DND-41 (cell line): ENCODE measurements at regions not wholly inside any gene's neighbourhood (a gene's known extent, or its start where the extent isn't known, plus 50 kb on each side); places are given as distances from the start of the nearest gene placed in this dataset.

ENCODE experiments used
- ATAC-seq: fragments of 200-7000 bp; cut with Tn5 transposase; 3 replicates; pipeline ENCODE4 v1.9.1; 2021; ENCODE audit warnings: low read depth; ENCODE audit not compliant: insufficient read depth
- DNase-seq: peaks from one replicate; pipeline ENCODE4 v3.0.0-alpha.2; 2020
- H2AFZ ChIP-seq: 2 replicates; pipeline ENCODE4 v1.6.0; 2012; ENCODE audit warnings: low read depth, low read length
- H3K27ac ChIP-seq: 2 replicates; pipeline ENCODE4 v1.5.1; 2012; ENCODE audit warnings: low read length, inconsistent platforms
- H3K27me3 ChIP-seq: fragments of 200-600 bp; sonication (generic); 2 replicates; pipeline ENCODE4 v1.6.0; 2012; ENCODE audit warnings: low read length, mild to moderate bottlenecking, inconsistent platforms; ENCODE audit not compliant: insufficient read depth, poor library complexity
- H3K36me3 ChIP-seq: 2 replicates; pipeline ENCODE4 v1.5.1; 2012; ENCODE audit warnings: low read length, inconsistent platforms; ENCODE audit not compliant: insufficient read depth
- H3K4me1 ChIP-seq: 2 replicates; pipeline ENCODE4 v1.5.1; 2012; ENCODE audit warnings: mild to moderate bottlenecking, low read length; ENCODE audit not compliant: insufficient read depth
- H3K4me2 ChIP-seq: 2 replicates; pipeline ENCODE4 v1.6.0; 2012; ENCODE audit warnings: mild to moderate bottlenecking, moderate library complexity, low read length, inconsistent platforms; ENCODE audit not compliant: insufficient read depth
- H3K4me3 ChIP-seq, 2 experiments: fragments of 200-600 bp in 1 of 2; shearing (Covaris generic) in 1 of 2; 2 replicates each; pipeline ENCODE4 v1.5.1; 2012 to 2016; ENCODE audit warnings: inconsistent platforms in 2 of 2, low read length in 2 of 2, mild to moderate bottlenecking in 2 of 2, low read depth in 1 of 2, moderate library complexity in 1 of 2
- H3K79me2 ChIP-seq: 2 replicates; pipeline ENCODE4 v1.6.0; 2012; ENCODE audit warnings: low read length, inconsistent platforms; ENCODE audit not compliant: insufficient read depth
- H3K9ac ChIP-seq: 2 replicates; pipeline ENCODE4 v1.6.0; 2012; ENCODE audit warnings: low read depth, mild to moderate bottlenecking, inconsistent platforms, low read length, moderate library complexity
- H3K9me3 ChIP-seq: 2 replicates; pipeline ENCODE4 v1.5.1; 2012; ENCODE audit warnings: low read length, moderate library complexity, mild to moderate bottlenecking, inconsistent platforms; ENCODE audit not compliant: insufficient read depth, severe bottlenecking
- H4K20me1 ChIP-seq: 2 replicates; pipeline ENCODE4 v1.6.0; 2012; ENCODE audit warnings: low read length; ENCODE audit not compliant: insufficient read depth
- EZH2 ChIP-seq: IDR thresholded peaks from 3 replicates; pipeline ENCODE4 v1.6.1; 2012; ENCODE audit warnings: borderline replicate concordance, low read depth, mild to moderate bottlenecking, moderate library complexity, low read length, inconsistent platforms; ENCODE audit not compliant: severe bottlenecking
- TF ChIP-seq, protein P1 (sequence below): IDR thresholded peaks from 2 replicates; pipeline ENCODE4 v1.5.1; 2012; ENCODE audit warnings: borderline replicate concordance, low read length, moderate library complexity, mild to moderate bottlenecking; ENCODE audit not compliant: poor library complexity, severe bottlenecking; ENCODE audit errors: extremely low read depth

- Histone ChIP-seq H3K4me1 (no peaks in the 10 kb centered on the region), H3K9ac (no peak overlapping the region), H3K27ac (no peak overlapping the region), H3K27me3 (no peaks in the 10 kb centered on the region), H4K20me1 (no peaks in the 10 kb centered on the region), H3K4me3 (no peak overlapping the region), H3K79me2 (no peaks in the 10 kb centered on the region), H3K36me3 (no peaks in the 10 kb centered on the region), H3K9me3 (no peaks in the 10 kb centered on the region), H3K4me2 (no peak overlapping the region), H2AFZ (no peak overlapping the region)
- no peak for TF ChIP-seq EZH2
- TF ChIP-seq, protein P1, sequence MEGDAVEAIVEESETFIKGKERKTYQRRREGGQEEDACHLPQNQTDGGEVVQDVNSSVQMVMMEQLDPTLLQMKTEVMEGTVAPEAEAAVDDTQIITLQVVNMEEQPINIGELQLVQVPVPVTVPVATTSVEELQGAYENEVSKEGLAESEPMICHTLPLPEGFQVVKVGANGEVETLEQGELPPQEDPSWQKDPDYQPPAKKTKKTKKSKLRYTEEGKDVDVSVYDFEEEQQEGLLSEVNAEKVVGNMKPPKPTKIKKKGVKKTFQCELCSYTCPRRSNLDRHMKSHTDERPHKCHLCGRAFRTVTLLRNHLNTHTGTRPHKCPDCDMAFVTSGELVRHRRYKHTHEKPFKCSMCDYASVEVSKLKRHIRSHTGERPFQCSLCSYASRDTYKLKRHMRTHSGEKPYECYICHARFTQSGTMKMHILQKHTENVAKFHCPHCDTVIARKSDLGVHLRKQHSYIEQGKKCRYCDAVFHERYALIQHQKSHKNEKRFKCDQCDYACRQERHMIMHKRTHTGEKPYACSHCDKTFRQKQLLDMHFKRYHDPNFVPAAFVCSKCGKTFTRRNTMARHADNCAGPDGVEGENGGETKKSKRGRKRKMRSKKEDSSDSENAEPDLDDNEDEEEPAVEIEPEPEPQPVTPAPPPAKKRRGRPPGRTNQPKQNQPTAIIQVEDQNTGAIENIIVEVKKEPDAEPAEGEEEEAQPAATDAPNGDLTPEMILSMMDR: no peak
- DNase-seq (no peak), ATAC-seq (no peak)
These were observed 1607.6 kb downstream of the OLFM4 start for GRCh38 chr13:54636231-54636630.

DNA sequence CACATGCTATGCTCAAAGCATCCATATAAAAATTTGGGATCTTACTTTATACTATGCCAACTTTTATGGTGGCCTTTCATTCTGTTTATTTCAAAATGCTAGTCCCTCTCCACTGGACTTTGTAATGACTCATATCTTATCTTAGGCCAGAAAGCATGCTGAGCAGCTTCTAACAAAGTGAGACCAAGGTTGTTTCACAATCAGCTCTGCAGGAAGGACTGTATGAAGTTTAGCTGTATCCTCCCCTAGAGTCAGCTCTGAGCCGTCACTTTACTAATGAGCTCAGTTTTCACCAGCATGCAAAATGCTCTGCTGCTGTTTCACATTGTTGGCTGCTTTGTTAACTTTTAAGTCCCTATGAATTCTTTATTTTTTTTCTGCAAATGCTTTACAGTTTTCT, 1608.8 kb downstream of the OLFM4 start:
- Histone ChIP-seq H3K4me1 (no peaks in the 10 kb centered on the region), H3K4me3 (no peak overlapping the region), H3K79me2 (no peaks in the 10 kb centered on the region), H3K4me2 (no peak overlapping the region), H4K20me1 (no peaks in the 10 kb centered on the region), H3K36me3 (no peaks in the 10 kb centered on the region), H2AFZ (no peak overlapping the region), H3K9ac (no peak overlapping the region), H3K27me3 (no peaks in the 10 kb centered on the region), H3K27ac (no peak overlapping the region), H3K9me3 (no peaks in the 10 kb centered on the region)
- TF ChIP-seq EZH2: no peak
- TF ChIP-seq, protein P1: no peak
- DNase-seq: no peak
- no peak for ATAC-seq

- no peak overlapping the region for H3K27ac ChIP-seq
- no peak for DNase-seq
- no peak for ATAC-seq
- no peaks in the 10 kb centered on the region for H3K36me3 ChIP-seq
- no peaks in the 10 kb centered on the region for H4K20me1 ChIP-seq
- H3K27me3 ChIP-seq: no peaks in the 10 kb centered on the region
- H2AFZ ChIP-seq: no peak overlapping the region
- H3K4me1 ChIP-seq: no peaks in the 10 kb centered on the region
- no peak overlapping the region for H3K4me2 ChIP-seq
- no peak overlapping the region for H3K4me3 ChIP-seq
- H3K9me3 ChIP-seq: no peaks in the 10 kb centered on the region
- no peak for TF ChIP-seq EZH2
- no peak overlapping the region for H3K9ac ChIP-seq
- H3K79me2 ChIP-seq: no peaks in the 10 kb centered on the region
These were observed 1612.1 kb downstream of the OLFM4 start for GRCh38 chr13:54640719-54641118.

- DNase-seq (no peak), ATAC-seq (no peak)
- no peak overlapping the region for H3K9ac ChIP-seq
- H3K27me3 ChIP-seq: no peaks in the 10 kb centered on the region
- TF ChIP-seq, protein P1: no peak
- TF ChIP-seq EZH2: no peak
- H2AFZ ChIP-seq: no peak overlapping the region
- no peaks in the 10 kb centered on the region for H4K20me1 ChIP-seq
- H3K79me2 ChIP-seq: no peaks in the 10 kb centered on the region
- H3K4me3 ChIP-seq: no peak overlapping the region
- no peaks in the 10 kb centered on the region for H3K9me3 ChIP-seq
- H3K4me1 ChIP-seq: no peaks in the 10 kb centered on the region
- no peak overlapping the region for H3K27ac ChIP-seq
- no peak overlapping the region for H3K4me2 ChIP-seq
- H3K36me3 ChIP-seq: no peaks in the 10 kb centered on the region
These were observed 1615.2 kb downstream of the OLFM4 start for GRCh38 chr13:54643863-54644262.
